ENCODE measurements at regions not wholly inside any gene's neighbourhood (a gene's known extent, or its start where the extent isn't known, plus 50 kb on each side); places are given as distances from the start of the nearest gene placed in this dataset.

DNA sequence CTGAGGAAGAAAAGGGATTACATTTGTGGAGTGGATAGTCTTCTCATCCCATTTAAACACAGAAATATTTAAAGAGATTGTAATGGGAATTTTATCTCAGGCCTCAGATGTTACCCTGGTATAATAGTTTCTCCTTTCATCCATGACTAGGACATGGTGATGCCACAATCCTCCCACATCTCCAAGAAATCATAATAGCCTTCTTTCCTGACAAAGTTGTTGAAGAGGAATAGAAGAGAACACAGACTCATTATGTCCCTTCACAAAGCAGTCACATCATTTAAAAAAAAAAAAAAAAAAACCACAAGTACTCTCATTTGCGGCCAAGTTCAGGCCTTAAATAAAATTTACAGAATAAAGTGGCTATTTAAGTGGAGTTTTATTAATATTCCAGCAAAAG lies 359.6 kb downstream of the DEPDC1B start:
- Histone ChIP-seq H3K4me3 (ENCODE audit: low read depth, low read length) (no peak overlapping the region), H3K9me3 (ENCODE audit: control insufficient read depth, insufficient read depth, low read depth, low read length) (no peaks in the 10 kb centered on the region), H3K36me3 (ENCODE audit: control insufficient read depth in 2 of 2, insufficient read depth in 1 of 2, low read length in 2 of 2) (no peaks in the 10 kb centered on the region), H3K4me1 (ENCODE audit: control insufficient read depth, insufficient read depth, low read length) (no peaks in the 10 kb centered on the region), H3K27ac (ENCODE audit: extremely low read depth, low read depth, low read length) (no peak overlapping the region)
- TF ChIP-seq ZBTB20 (tag by site-specific recombination; IDR thresholded peaks at IDR 0.05) (no peak), ZNF518A (tag by site-specific recombination; conservative IDR thresholded peaks at IDR 0.05; ENCODE audit: low read depth) (no peak)
- POLR2A ChIA-PET, result no interaction called here
- CTCF ChIA-PET, result no interaction called here

GRCh38 chr5:60339691-60340201 lies 360.2 kb downstream of the DEPDC1B start:
- Histone ChIP-seq H3K27ac (ENCODE audit: extremely low read depth, low read depth, low read length) (no peak overlapping the region), H3K4me1 (ENCODE audit: control insufficient read depth, insufficient read depth, low read length) (no peaks in the 10 kb centered on the region), H3K9me3 (ENCODE audit: control insufficient read depth, insufficient read depth, low read depth, low read length) (no peaks in the 10 kb centered on the region), H3K36me3 (ENCODE audit: control insufficient read depth in 2 of 2, insufficient read depth in 1 of 2, low read length in 2 of 2) (no peaks in the 10 kb centered on the region), H3K4me3 (ENCODE audit: low read depth, low read length) (no peak overlapping the region)
- TF ChIP-seq SP7 (tag by site-specific recombination; IDR thresholded peaks at IDR 0.05) (no peak), ZNF660 (tag by site-specific recombination; IDR thresholded peaks at IDR 0.05) (no peak), ZNF18 (tag by site-specific recombination; IDR thresholded peaks at IDR 0.05) (no peak), OVOL3 (tag by site-specific recombination; IDR thresholded peaks at IDR 0.05) (no peak), ZNF10 (tag by site-specific recombination; IDR thresholded peaks at IDR 0.05) (no peak), ZNF133 (tag by site-specific recombination; IDR thresholded peaks at IDR 0.05) (no peak), ZSCAN16 (tag by site-specific recombination; IDR thresholded peaks at IDR 0.05) (no peak), ZNF701 (tag by site-specific recombination; IDR thresholded peaks at IDR 0.05) (no peak), ZNF121 (tag by site-specific recombination; IDR thresholded peaks at IDR 0.05) (no peak), ZBTB21 (tag by site-specific recombination; IDR thresholded peaks at IDR 0.05) (no peak), PRDM1 (tag by site-specific recombination; IDR thresholded peaks at IDR 0.05) (no peak)
- TF ChIP-seq, protein P1, sequence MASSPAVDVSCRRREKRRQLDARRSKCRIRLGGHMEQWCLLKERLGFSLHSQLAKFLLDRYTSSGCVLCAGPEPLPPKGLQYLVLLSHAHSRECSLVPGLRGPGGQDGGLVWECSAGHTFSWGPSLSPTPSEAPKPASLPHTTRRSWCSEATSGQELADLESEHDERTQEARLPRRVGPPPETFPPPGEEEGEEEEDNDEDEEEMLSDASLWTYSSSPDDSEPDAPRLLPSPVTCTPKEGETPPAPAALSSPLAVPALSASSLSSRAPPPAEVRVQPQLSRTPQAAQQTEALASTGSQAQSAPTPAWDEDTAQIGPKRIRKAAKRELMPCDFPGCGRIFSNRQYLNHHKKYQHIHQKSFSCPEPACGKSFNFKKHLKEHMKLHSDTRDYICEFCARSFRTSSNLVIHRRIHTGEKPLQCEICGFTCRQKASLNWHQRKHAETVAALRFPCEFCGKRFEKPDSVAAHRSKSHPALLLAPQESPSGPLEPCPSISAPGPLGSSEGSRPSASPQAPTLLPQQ (tag by site-specific recombination; IDR thresholded peaks at IDR 0.05), result no peak
- TF ChIP-seq, protein P2, sequence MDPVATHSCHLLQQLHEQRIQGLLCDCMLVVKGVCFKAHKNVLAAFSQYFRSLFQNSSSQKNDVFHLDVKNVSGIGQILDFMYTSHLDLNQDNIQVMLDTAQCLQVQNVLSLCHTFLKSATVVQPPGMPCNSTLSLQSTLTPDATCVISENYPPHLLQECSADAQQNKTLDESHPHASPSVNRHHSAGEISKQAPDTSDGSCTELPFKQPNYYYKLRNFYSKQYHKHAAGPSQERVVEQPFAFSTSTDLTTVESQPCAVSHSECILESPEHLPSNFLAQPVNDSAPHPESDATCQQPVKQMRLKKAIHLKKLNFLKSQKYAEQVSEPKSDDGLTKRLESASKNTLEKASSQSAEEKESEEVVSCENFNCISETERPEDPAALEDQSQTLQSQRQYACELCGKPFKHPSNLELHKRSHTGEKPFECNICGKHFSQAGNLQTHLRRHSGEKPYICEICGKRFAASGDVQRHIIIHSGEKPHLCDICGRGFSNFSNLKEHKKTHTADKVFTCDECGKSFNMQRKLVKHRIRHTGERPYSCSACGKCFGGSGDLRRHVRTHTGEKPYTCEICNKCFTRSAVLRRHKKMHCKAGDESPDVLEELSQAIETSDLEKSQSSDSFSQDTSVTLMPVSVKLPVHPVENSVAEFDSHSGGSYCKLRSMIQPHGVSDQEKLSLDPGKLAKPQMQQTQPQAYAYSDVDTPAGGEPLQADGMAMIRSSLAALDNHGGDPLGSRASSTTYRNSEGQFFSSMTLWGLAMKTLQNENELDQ (tag by site-specific recombination; IDR thresholded peaks at IDR 0.05; ENCODE audit: low read depth), result no peak
- ChIA-PET POLR2A (no interaction called here), CTCF (no interaction called here)
